PC-3 (cell line): ENCODE measurements at regions not wholly inside any gene's neighbourhood (a gene's known extent, or its start where the extent isn't known, plus 50 kb on each side); places are given as distances from the start of the nearest gene placed in this dataset.
A peak's percentile ranks its signal among the peaks of the same experiment; 100 is the strongest.

ENCODE experiments used
- ATAC-seq: fragments of 200-7000 bp; cut with Tn5 transposase; 2 replicates; pipeline ENCODE4 v1.9.1; 2020; ENCODE audit warnings: mild to moderate bottlenecking, moderate library complexity
- BruUV-seq: library from RNA; stranded (reverse); fragments of 400-500 nt; replicated peaks from 2 replicates; lab custom pipeline; 2021; lab: Mats Ljungman, UMichigan
- CTCF ChIA-PET: fragments of 300-600 bp; sonication (Branson Sonifier 250); formaldehyde crosslinking; loops from one replicate; lab custom pipeline; 2022; ENCODE audit warnings: antibody characterized with exemption; lab: Charles Lee
- POLR2A ChIA-PET: fragments of 300-600 bp; sonication (Branson Sonifier 250); formaldehyde crosslinking; loops from one replicate; lab custom pipeline; 2022; ENCODE audit warnings: antibody characterized with exemption; ENCODE audit not compliant: unreplicated experiment; lab: Charles Lee
- DNase-seq: peaks from one replicate; pipeline ENCODE4 v3.0.0-alpha.2; 2015
- H2AFZ ChIP-seq: fragments of 300-600 bp; sonication (generic); 2 replicates; pipeline ENCODE4 v1.6.0; 2016; ENCODE audit warnings: antibody characterized with exemption, low read length
- H3F3A ChIP-seq: fragments of 300-600 bp; sonication (generic); one replicate; pipeline ENCODE4 v1.6.0; 2017; ENCODE audit warnings: antibody characterized with exemption, low read length, control low read depth, mild to moderate bottlenecking; ENCODE audit not compliant: unreplicated experiment
- H3K27ac ChIP-seq: fragments of 300-600 bp; sonication (generic); 2 replicates; pipeline ENCODE4 v1.5.1; 2016; ENCODE audit warnings: mild to moderate bottlenecking, low read length
- H3K27me3 ChIP-seq: fragments of 300-600 bp; sonication (generic); 2 replicates; pipeline ENCODE4 v1.6.1; 2016; ENCODE audit warnings: low read length, mixed read lengths
- H3K36me3 ChIP-seq: fragments of 300-600 bp; sonication (generic); 2 replicates; pipeline ENCODE4 v1.6.1; 2016; ENCODE audit warnings: low read depth, mixed run types, low read length, mixed read lengths
- H3K4me1 ChIP-seq: fragments of 300-600 bp; sonication (generic); 2 replicates; pipeline ENCODE4 v1.5.1; 2016; ENCODE audit warnings: low read length; ENCODE audit not compliant: insufficient read depth
- H3K4me2 ChIP-seq: fragments of 300-600 bp; sonication (generic); 2 replicates; pipeline ENCODE4 v1.6.0; 2016; ENCODE audit warnings: low read length
- H3K4me3 ChIP-seq: fragments of 300-600 bp; sonication (generic); 2 replicates; pipeline ENCODE4 v1.5.1; 2016; ENCODE audit warnings: mild to moderate bottlenecking, low read length, mixed read lengths
- H3K79me2 ChIP-seq: fragments of 300-600 bp; sonication (generic); 2 replicates; pipeline ENCODE4 v1.6.1; 2017; ENCODE audit warnings: low read length, mixed read lengths
- H3K9ac ChIP-seq: fragments of 300-600 bp; sonication (generic); 2 replicates; pipeline ENCODE4 v1.6.0; 2016; ENCODE audit warnings: mild to moderate bottlenecking, low read length
- H3K9me2 ChIP-seq: fragments of 300-600 bp; sonication (generic); replicated peaks from 2 replicates; pipeline ENCODE4 v1.6.1; 2016; ENCODE audit warnings: mixed run types, low read length, mixed read lengths
- H3K9me3 ChIP-seq: fragments of 300-600 bp; sonication (generic); 2 replicates; pipeline ENCODE4 v1.6.1; 2016; ENCODE audit warnings: low read length, mixed read lengths
- H4K20me1 ChIP-seq: fragments of 300-600 bp; sonication (generic); 2 replicates; pipeline ENCODE4 v1.6.1; 2016; ENCODE audit warnings: low read length, mixed read lengths
- EZH2 ChIP-seq: fragments of 300-600 bp; sonication (generic); IDR thresholded peaks from one replicate; pipeline ENCODE4 v1.6.1; 2017; ENCODE audit warnings: antibody characterized with exemption, mild to moderate bottlenecking, low read length; ENCODE audit not compliant: unreplicated experiment
- EZH2phosphoT487 ChIP-seq: fragments of 300-600 bp; sonication (generic); IDR thresholded peaks from 2 replicates; pipeline ENCODE4 v1.6.1; 2018; ENCODE audit warnings: mild to moderate bottlenecking, antibody characterized with exemption, low read length, borderline replicate concordance
- intact Hi-C: fragments of 100-400 bp; cut with micrococcal nuclease; formaldehyde crosslinking; loops from 2 replicates; pipeline ENCODE4 v1.9.0; 2023
- TF ChIP-seq, protein P1 (sequence below): fragments of 300-600 bp; sonication (generic); conservative IDR thresholded peaks from 2 replicates; pipeline ENCODE4 v1.5.1; 2017; ENCODE audit warnings: antibody characterized with exemption, low read depth, mild to moderate bottlenecking, low read length

- CTCF ChIA-PET: no interaction called here
- H3K4me1 ChIP-seq: no peaks in the 10 kb centered on the region
- H3K36me3 ChIP-seq: peaks cover 31% of the 10 kb centered on the region
- H3K9me2 ChIP-seq: no peaks in the 10 kb centered on the region
- intact Hi-C loops: no loop called here
- H3K9ac ChIP-seq: no peak overlapping the region
- no peak for DNase-seq
- no peak overlapping the region for H2AFZ ChIP-seq
- no peaks in the 10 kb centered on the region for H3K27me3 ChIP-seq
- H3K4me3 ChIP-seq: no peak overlapping the region
- no peak for ATAC-seq
- POLR2A ChIA-PET: no interaction called here
- H3K79me2 ChIP-seq: peaks cover 3% of the 10 kb centered on the region
- H4K20me1 ChIP-seq: no peaks in the 10 kb centered on the region
- no peaks in the 10 kb centered on the region for H3F3A ChIP-seq
- TF ChIP-seq, protein P1, sequence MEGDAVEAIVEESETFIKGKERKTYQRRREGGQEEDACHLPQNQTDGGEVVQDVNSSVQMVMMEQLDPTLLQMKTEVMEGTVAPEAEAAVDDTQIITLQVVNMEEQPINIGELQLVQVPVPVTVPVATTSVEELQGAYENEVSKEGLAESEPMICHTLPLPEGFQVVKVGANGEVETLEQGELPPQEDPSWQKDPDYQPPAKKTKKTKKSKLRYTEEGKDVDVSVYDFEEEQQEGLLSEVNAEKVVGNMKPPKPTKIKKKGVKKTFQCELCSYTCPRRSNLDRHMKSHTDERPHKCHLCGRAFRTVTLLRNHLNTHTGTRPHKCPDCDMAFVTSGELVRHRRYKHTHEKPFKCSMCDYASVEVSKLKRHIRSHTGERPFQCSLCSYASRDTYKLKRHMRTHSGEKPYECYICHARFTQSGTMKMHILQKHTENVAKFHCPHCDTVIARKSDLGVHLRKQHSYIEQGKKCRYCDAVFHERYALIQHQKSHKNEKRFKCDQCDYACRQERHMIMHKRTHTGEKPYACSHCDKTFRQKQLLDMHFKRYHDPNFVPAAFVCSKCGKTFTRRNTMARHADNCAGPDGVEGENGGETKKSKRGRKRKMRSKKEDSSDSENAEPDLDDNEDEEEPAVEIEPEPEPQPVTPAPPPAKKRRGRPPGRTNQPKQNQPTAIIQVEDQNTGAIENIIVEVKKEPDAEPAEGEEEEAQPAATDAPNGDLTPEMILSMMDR: no peak
- TF ChIP-seq EZH2phosphoT487: no peak
- no peak for TF ChIP-seq EZH2
- BruUV-seq: no TSS peak
- H3K27ac ChIP-seq: no peak overlapping the region
- no peaks in the 10 kb centered on the region for H3K9me3 ChIP-seq
- no peak overlapping the region for H3K4me2 ChIP-seq
Measured at GRCh38 chr7:149616898-149617297, 119.3 kb upstream of the ZNF746 start.

GRCh38 chr7:149615690-149616270 lies 118.2 kb upstream of the ZNF746 start:
- intact Hi-C loops: no loop called here
- DNase-seq: no peak
- CTCF ChIA-PET: no interaction called here

DNA sequence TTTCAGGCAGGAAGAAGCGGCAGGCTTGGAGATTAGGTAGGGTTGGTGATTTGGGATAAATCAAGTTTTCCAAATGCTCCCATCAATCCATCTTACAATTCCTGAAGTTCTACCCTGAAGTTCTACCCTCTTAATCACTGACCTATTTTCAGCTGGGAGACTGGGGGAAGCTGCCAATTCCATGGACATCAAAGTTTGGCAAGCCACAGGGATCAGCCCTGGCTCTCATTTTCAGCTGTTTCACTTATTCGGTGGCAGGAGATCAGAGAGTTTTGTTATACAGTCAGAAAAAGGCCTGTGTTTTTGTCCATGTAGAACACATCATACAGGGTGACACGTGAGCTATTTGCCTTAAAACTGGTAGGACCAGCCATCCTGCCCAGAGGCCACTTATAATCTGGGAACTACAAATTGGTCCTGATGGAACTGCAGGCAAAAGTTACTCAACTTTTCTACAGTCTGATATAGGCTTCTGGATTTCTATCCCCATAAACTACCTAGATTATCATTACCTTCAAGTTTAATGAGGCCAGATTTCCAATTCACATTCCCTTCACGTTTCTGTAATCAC lies 112.9 kb upstream of the ZNF746 start:
- H3K9ac ChIP-seq: no peak overlapping the region
- no peaks in the 10 kb centered on the region for H3K79me2 ChIP-seq
- peaks cover 37% of the 10 kb centered on the region for H3K36me3 ChIP-seq
- H3F3A ChIP-seq: no peaks in the 10 kb centered on the region
- H4K20me1 ChIP-seq: no peaks in the 10 kb centered on the region
- BruUV-seq: no TSS peak
- no peak overlapping the region for H2AFZ ChIP-seq
- DNase-seq (no peak), ATAC-seq (no peak)
- no peaks in the 10 kb centered on the region for H3K27me3 ChIP-seq
- H3K4me3 ChIP-seq: no peak overlapping the region
- TF ChIP-seq EZH2phosphoT487 (no peak), EZH2 (no peak)
- TF ChIP-seq, protein P1: no peak
- no peaks in the 10 kb centered on the region for H3K4me1 ChIP-seq
- no peak overlapping the region for H3K27ac ChIP-seq
- no peaks in the 10 kb centered on the region for H3K9me2 ChIP-seq
- POLR2A ChIA-PET: no interaction called here
- intact Hi-C loops: no loop called here
- H3K4me2 ChIP-seq: no peak overlapping the region
- no peaks in the 10 kb centered on the region for H3K9me3 ChIP-seq
- CTCF ChIA-PET: no interaction called here

More at GRCh38 chr7:149615690-149616270, 118.2 kb upstream of the ZNF746 start:
- Histone ChIP-seq H3F3A (no peaks in the 10 kb centered on the region), H3K4me1 (no peaks in the 10 kb centered on the region), H3K27me3 (no peaks in the 10 kb centered on the region), H3K9me2 (no peaks in the 10 kb centered on the region), H3K4me2 (no peak overlapping the region), H2AFZ (no peak overlapping the region), H3K9me3 (no peaks in the 10 kb centered on the region), H3K4me3 (no peak overlapping the region), H3K36me3 (peaks cover 39% of the 10 kb centered on the region), H3K9ac (no peak overlapping the region), H3K79me2 (no peaks in the 10 kb centered on the region), H4K20me1 (no peaks in the 10 kb centered on the region), H3K27ac (no peak overlapping the region)
- TF ChIP-seq, protein P1: no peak
- no peak for TF ChIP-seq EZH2
- no peak for TF ChIP-seq EZH2phosphoT487
- POLR2A ChIA-PET: no interaction called here
- ATAC-seq: peak; percentile 54
- no TSS peak for BruUV-seq
